Nucleus accumbens (tissue), 56 donors: ENCODE measurements at regions not wholly inside any gene's neighbourhood (a gene's known extent, or its start where the extent isn't known, plus 50 kb on each side); places are given as distances from the start of the nearest gene placed in this dataset.
"Not testable (repeated sequence)": the region's sequence is repeated elsewhere in the genome, so short reads cannot be mapped to it uniquely, and the experiment has no call there.

Experiments used
- DNase-seq, 56 donors: peaks; one replicate each; lab custom pipeline; 2025; lab: John Stamatoyannopoulos, UW

DNA sequence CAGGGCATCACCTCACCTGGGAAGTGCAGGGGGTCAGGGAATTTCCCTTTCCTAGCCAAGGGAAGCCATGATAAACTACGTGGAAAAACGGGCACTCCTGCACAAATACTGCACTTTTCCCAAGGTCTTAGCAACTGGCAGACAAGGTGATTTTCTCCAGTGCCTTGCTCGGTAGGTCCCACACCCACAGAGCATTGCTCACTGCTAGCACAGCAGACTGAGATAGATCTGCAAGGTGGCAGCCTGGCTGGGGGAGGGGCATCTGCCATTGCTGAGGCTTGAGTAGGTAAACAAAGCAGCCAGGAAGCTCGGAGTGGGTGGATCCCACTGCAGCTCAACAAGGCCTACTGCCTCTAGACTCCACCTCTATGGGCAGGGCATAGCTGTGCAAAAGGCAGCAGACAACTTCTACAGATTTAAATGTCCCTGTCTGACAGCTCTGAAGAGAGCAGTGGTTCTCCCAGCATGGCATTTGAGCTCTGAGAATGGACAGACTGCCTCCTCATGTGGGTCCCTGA lies 111.5 kb upstream of the FIBIN start:
- DNase-seq = not testable (repeated sequence)

DNA sequence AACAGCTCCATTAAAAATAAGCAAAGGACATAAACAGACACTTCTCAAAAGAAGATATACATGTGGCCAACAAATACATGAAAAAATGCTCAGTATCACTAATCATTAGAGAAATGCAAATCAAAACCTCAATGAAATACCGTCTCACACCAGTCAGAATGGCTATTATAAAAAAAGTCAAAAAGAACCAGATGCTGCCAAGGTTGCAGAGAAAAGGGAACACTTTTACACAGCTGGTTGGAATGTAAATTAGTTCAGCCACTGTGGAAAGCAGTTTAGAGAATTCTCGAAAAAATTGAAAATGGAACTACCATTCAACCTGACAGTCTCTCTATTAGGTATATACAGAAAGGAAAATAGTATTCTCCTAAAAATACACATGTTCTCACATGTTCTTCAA lies 102.4 kb upstream of the FIBIN start:
- no peak for DNase-seq

- DNase-seq = no peak
Observed at GRCh38 chr11:26896719-26897118, 97.2 kb upstream of the FIBIN start.

DNA sequence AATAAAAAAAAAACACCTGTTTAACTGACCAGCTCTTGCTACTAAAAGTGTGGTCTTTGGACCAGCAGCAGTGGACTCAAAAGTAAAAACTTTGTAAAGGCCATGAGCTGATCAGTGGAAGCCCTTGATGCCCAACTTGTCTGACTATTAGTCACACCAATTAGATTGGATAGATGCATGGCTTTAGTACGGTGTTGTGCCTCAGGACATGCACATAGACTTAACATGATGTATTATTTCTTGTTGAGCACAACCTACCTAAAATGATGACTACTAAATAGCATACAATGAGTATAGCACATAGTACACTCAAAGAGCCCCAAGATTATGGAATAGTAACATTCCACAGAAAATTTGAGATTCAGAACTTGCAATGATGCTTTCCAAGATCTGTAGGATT lies 95.1 kb upstream of the FIBIN start:
- DNase-seq = no peak

- no peak for DNase-seq
Observed at GRCh38 chr11:26901162-26901561, 92.8 kb upstream of the FIBIN start.

DNA sequence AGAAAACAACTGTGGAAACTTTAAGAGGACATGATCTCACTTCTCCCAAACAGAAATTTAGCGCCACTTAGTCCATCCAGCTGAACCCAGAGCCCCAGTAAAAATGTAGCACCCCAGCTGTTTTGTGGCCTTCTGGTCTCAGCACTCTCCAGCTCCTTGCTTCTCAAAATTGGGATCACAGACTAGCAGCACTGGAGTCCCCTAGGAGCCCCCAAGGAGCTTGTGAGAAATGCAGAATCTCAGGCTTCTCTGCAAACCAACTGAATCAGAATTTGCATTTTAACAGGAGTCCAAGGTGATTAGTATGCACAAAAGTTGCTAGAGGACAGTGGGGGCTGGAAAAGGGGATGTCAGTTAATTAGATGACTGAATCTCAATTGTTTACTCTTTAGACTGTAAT lies 89.8 kb upstream of the FIBIN start:
- peak in 4 of 56 donors; percentile 1 to 9 (median 7) for DNase-seq

- DNase-seq = no peak
Observed at GRCh38 chr11:26904801-26905200, 89.1 kb upstream of the FIBIN start.

GRCh38 chr11:26905368-26905767 lies 88.5 kb upstream of the FIBIN start:
- DNase-seq = peak in 16 of 56 donors; percentile 1 to 52 (median 12)

GRCh38 chr11:26909515-26909914 lies 84.4 kb upstream of the FIBIN start:
- DNase-seq = no peak

DNA sequence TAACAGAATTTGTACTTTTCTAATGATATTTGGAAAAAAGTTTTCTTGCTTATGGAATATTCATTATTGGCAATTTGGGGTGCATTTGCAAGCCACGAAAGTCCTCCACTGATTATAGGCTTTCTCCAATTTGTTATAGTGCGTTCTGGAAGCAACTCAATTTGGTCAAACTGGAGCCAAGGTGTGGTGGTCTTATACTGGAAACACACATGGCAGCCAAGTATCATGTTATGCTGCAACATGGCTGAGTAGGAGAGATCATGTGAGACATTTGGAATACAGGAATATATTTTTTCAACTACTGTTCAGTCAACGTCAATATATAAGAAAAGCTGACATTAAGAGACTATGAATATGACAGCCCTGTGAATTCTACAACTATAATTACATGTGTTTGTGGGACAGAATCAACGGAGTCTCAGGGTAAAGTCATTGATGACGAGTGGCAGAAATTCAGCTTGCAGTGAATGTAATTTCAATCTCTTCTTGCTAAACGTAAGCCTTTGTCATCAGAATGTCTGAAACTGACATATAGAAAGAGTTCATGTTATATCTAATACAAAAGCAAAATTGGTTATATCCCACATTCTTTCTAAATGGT lies 83.8 kb upstream of the FIBIN start:
- no peak for DNase-seq

GRCh38 chr11:26914968-26915367 lies 78.9 kb upstream of the FIBIN start:
- no peak for DNase-seq

DNA sequence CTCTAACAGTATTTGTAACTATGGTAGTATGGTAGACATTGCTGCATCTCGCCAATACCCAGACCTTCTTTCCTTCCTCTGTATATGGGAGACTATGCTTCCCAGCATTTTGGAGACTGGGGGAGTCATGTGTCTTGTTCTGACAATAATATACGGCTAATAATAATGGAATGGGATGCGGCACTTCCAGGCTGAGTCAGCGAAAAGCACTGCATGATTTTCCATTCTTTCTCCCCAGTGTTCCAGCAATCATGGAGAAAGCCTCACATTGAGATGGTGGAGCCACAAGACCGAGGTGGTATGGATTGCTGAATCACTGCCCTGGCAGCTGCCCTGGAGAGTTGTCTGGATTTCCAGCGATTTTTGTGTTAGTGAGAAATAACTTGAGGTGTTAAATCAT lies 77.1 kb upstream of the FIBIN start:
- no peak for DNase-seq

DNA sequence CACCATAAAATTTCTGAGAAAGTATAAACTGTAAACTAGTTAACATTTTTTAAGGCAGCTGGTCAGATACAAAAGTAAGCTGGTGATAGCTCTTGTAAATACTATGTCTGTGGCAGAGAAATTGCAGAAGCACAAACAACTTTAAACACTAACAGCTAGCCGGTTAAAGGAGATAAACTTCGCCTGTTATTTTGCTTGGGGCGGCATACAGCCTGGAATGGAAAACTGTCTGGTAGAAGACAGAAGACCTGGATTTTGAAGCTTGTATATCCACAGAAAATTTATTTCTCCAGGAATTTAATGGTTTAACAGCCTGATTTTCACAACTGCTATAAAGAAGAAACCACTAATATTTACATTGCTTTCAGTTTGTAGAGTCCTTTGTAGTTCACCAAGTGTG lies 65.3 kb upstream of the FIBIN start:
- DNase-seq = no peak

- no peak for DNase-seq
Observed at GRCh38 chr11:26929806-26930517, 64.0 kb upstream of the FIBIN start.

GRCh38 chr11:26930518-26931247 lies 63.2 kb upstream of the FIBIN start:
- DNase-seq = no peak

DNA sequence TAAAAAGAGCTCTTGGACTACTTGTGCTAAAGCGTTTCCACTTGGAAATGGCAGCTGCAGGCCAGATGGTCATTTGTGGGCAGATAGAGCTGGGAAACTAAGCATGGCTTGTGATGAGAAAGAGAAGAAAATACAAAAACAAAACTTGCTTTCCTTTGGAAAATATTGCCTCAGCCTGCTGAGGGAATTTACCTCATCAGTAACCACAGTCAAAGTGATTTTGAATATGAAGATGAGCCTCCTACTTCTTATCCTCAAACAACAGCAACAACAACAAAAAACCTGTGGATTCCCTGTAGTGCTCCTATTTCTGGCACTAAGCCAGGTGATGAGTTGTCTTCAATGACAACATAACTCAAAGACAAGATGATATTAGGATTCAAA lies 62.7 kb upstream of the FIBIN start:
- no peak for DNase-seq

GRCh38 chr11:26931881-26932280 lies 62.0 kb upstream of the FIBIN start:
- DNase-seq = no peak

DNA sequence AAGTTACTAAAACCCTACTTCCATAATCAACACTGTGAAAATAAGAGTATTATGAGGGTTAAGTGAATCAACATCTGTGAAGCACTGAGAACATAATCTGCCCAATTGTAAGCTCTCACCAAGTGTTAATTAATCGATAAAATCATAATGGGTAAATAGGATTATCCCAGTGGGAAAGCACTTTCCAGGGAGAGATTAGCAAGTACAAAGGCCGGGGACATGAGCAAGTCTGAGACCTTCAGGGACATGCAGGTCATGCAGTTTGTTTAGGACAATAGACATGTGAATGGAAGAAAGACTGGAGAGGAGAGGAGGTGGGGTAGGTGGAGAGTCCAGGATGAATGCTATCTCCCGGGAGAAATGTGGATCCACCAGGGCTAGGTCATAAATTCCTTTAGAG lies 57.8 kb upstream of the FIBIN start:
- no peak for DNase-seq

DNA sequence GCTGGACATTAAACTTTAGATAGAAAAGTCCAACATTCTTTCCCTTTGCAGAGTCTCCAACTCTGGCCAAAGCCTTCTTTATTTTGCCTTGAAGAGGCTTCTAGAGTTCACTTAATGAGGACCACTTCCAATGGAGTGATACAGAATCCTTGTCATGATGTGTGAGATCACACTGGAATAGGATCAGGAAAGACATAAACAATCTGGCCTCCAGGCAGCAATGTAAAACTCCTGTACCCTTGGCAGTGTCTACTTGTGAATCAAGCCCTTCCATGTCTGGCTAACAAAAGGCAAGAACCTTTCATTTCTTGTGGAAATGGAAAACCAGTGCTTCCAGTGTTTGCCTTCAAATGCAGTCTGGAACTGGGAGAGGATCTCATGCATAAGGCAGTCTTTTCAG lies 56.5 kb upstream of the FIBIN start:
- DNase-seq = no peak

DNA sequence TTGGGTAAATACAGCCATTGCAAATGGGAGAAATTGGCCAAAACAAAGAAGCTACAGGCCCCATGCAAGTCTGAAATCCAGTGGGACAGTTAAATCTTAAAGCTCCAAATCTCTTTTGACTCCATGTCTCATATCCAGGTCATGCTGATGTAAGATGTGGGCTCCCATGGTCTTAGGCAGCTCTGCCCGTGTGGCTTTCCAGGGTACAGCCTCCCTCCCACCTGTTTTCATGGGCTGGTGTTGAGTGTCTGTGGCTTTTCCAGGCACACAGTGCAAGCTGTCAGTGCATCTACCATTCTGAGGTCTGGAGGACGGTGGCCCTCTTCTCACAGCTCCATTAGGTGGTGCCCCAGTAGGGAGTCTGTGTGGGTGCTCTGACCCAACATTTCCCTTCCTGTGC lies 53.4 kb upstream of the FIBIN start:
- not testable (repeated sequence) for DNase-seq

DNA sequence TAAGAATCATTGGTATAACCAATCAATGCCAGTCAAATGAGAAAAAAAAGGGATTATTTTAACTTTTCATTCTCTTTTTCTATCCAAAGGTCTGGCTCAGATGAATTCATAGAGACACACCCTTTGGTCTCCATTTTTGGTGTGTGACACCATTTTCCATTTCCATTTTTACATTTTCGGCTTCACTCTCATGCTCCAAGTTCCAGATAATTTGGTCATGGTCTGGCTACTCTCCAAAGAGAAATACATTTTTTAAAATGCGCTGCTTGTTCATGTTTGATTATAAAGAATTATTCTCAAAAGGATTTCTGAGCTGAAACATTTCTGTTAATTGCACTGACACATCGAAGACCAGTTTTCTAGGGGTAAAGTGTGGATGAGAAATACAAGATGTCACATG lies 51.6 kb upstream of the FIBIN start:
- DNase-seq = no peak

DNA sequence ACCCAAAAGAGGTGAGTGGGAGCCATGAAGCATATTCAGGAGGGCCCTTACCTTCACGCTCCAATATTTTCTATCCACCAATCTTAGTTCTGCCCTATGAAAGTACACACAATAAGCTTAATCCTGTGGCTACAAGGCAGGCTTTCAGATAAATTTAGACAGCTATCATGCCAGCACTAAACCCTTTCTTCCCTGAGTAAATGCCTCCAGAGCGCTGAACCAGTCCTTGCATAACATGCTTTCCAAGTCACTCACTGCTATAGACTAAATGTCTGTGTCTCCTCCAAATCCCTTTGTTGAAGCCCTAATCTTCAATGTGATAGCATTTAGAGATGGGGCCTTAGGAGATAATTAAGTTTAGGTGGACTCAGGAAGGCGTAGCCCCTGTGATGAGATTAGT lies 50.3 kb upstream of the FIBIN start:
- DNase-seq = no peak
